GM12891 (cell line): ENCODE measurements at regions not wholly inside any gene's neighbourhood (a gene's known extent, or its start where the extent isn't known, plus 50 kb on each side); places are given as distances from the start of the nearest gene placed in this dataset.

ENCODE experiments used
- PAX5 ChIP-seq: IDR thresholded peaks from 2 replicates; pipeline ENCODE4 v1.6.1; 2011; ENCODE audit warnings: low read length, moderate library complexity, mild to moderate bottlenecking; ENCODE audit not compliant: insufficient read depth, severe bottlenecking
- POLR2A ChIP-seq: IDR thresholded peaks from 2 replicates; pipeline ENCODE4 v1.6.1; 2011; ENCODE audit warnings: low read depth, low read length, control low read depth

GRCh38 chr1:223031733-223032601 is 111.1 kb downstream of the TLR5 start:
- TF ChIP-seq POLR2A (no peak), PAX5 (no peak)
